WTC11 (cell line): ENCODE measurements at regions not wholly inside any gene's neighbourhood (a gene's known extent, or its start where the extent isn't known, plus 50 kb on each side); places are given as distances from the start of the nearest gene placed in this dataset.

Experiments used
- CTCF ChIP-seq: fragments of 200-600 bp; IDR thresholded peaks from 2 replicates; pipeline ENCODE4 v1.8.0; 2022; ENCODE audit warnings: antibody characterized with exemption
- SMAD4 ChIP-seq: sonication (generic); formaldehyde crosslinking; IDR thresholded peaks from 2 replicates; pipeline ENCODE4 v1.8.0; 2022; ENCODE audit warnings: mild to moderate bottlenecking, missing genetic modification reagents
- TF ChIP-seq, protein P1 (sequence below): sonication (generic); formaldehyde crosslinking; IDR thresholded peaks from 2 replicates; pipeline ENCODE4 v1.8.1; 2023; ENCODE audit warnings: mild to moderate bottlenecking, missing genetic modification reagents, moderate library complexity

DNA sequence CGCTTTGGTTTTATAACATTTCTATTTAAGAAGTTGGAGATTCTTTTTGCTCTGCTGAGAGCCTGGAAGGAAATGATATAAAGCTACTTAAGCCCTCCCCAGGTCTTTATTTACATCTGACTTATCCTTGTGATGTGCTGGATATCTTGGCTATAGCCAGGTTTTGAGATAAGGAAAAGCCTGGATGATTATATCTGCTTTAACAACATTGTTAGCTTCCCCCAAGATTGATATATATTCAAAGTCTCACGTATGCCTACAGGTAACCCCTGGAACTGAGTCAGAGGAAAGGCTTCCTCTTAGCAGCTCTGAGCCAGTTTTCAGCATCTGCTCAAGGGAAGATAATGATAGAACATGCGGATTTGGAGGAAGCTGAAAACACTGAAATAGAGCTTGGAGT, 61.5 kb upstream of the CRBN start:
- TF ChIP-seq, protein P1, sequence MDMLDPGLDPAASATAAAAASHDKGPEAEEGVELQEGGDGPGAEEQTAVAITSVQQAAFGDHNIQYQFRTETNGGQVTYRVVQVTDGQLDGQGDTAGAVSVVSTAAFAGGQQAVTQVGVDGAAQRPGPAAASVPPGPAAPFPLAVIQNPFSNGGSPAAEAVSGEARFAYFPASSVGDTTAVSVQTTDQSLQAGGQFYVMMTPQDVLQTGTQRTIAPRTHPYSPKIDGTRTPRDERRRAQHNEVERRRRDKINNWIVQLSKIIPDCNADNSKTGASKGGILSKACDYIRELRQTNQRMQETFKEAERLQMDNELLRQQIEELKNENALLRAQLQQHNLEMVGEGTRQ (CRISPR knock-in tag): no peak
- TF ChIP-seq SMAD4 (CRISPR knock-in tag): no peak
- TF ChIP-seq CTCF: no peak
